ENCODE measurements at regions not wholly inside any gene's neighbourhood (a gene's known extent, or its start where the extent isn't known, plus 50 kb on each side); places are given as distances from the start of the nearest gene placed in this dataset.

GRCh38 chr1:79310609-79311008 lies 304.1 kb upstream of the ADGRL4 start:
- 61% methylated on average over 3 of the region's 3 CpGs for WGBS
- no peaks in the 10 kb centered on the region for H3K36me3 ChIP-seq (ENCODE audit: control insufficient read depth in 4 of 4, insufficient read depth in 3 of 4, low read depth in 1 of 4, low read length in 3 of 4)
- peaks cover 0 to 2% (median 0%) of the 10 kb centered on the region in 4 donors for H3K27me3 ChIP-seq (ENCODE audit: control insufficient read depth in 4 of 4, insufficient read depth in 4 of 4, low read length in 3 of 4)
- no peak for DNase-seq (ENCODE audit: low spot score)
- H3K9ac ChIP-seq (ENCODE audit: low read depth in 1 of 2, low read length in 2 of 2) = no peak overlapping the region
- H3K9me3 ChIP-seq (ENCODE audit: control insufficient read depth in 4 of 4, low read length in 3 of 4) = no peaks in the 10 kb centered on the region
- no peak overlapping the region for H3K4me3 ChIP-seq (ENCODE audit: low read depth in 1 of 3, low read length in 3 of 3)
- TF ChIP-seq RAD21 (IDR thresholded peaks at IDR 0.05) = no peak
- TF ChIP-seq, protein P1, sequence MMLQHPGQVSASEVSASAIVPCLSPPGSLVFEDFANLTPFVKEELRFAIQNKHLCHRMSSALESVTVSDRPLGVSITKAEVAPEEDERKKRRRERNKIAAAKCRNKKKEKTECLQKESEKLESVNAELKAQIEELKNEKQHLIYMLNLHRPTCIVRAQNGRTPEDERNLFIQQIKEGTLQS (IDR thresholded peaks at IDR 0.05) = no peak
- TF ChIP-seq MAX (IDR thresholded peaks at IDR 0.05) = no peak
- no peak for TF ChIP-seq JUND (IDR thresholded peaks at IDR 0.05)
- no peak for TF ChIP-seq FOXA2 (IDR thresholded peaks at IDR 0.05)
- TF ChIP-seq TAF1 (conservative IDR thresholded peaks at IDR 0.05) = no peak
- TF ChIP-seq HNF4A (conservative IDR thresholded peaks at IDR 0.05) = no peak
- no peak for TF ChIP-seq YY1 (IDR thresholded peaks at IDR 0.05)
- TF ChIP-seq CTCF (IDR thresholded peaks at IDR 0.05; ENCODE audit: low read depth, low read length, missing input control) = no peak
- TF ChIP-seq REST (IDR thresholded peaks at IDR 0.05) = no peak
- TF ChIP-seq GABPA (IDR thresholded peaks at IDR 0.05 in 1 of 2, conservative IDR thresholded peaks at IDR 0.05 in 1 of 2) = no peak
- TF ChIP-seq RXRA (IDR thresholded peaks at IDR 0.05) = no peak
- no peak for TF ChIP-seq SP1 (IDR thresholded peaks at IDR 0.05)
- no peak for TF ChIP-seq HNF4G (IDR thresholded peaks at IDR 0.05)
- H3K27ac ChIP-seq (ENCODE audit: low read depth in 1 of 2, low read length in 2 of 2) = no peak overlapping the region
- H3K4me1 ChIP-seq (ENCODE audit: control insufficient read depth in 4 of 4, insufficient read depth in 4 of 4, low read length in 3 of 4) = no peaks in the 10 kb centered on the region

- no peak for DNase-seq (ENCODE audit: low spot score)
- no peaks in the 10 kb centered on the region for H3K36me3 ChIP-seq (ENCODE audit: control insufficient read depth in 4 of 4, insufficient read depth in 3 of 4, low read depth in 1 of 4, low read length in 3 of 4)
- H3K9me3 ChIP-seq (ENCODE audit: control insufficient read depth in 4 of 4, low read length in 3 of 4) = no peaks in the 10 kb centered on the region
- no peak overlapping the region for H3K27ac ChIP-seq (ENCODE audit: low read depth in 1 of 2, low read length in 2 of 2)
- H3K9ac ChIP-seq (ENCODE audit: low read depth in 1 of 2, low read length in 2 of 2) = no peak overlapping the region
- H3K4me1 ChIP-seq (ENCODE audit: control insufficient read depth in 4 of 4, insufficient read depth in 4 of 4, low read length in 3 of 4) = no peaks in the 10 kb centered on the region
- no peaks in the 10 kb centered on the region for H3K27me3 ChIP-seq (ENCODE audit: control insufficient read depth in 4 of 4, insufficient read depth in 4 of 4, low read length in 3 of 4)
- no peak overlapping the region for H3K4me3 ChIP-seq (ENCODE audit: low read depth in 1 of 3, low read length in 3 of 3)
- 77% methylated on average over 3 of the region's 3 CpGs for WGBS
- TF ChIP-seq NR2F2 (IDR thresholded peaks at IDR 0.05) (no peak), HNF4G (IDR thresholded peaks at IDR 0.05) (no peak), YY1 (IDR thresholded peaks at IDR 0.05) (no peak), TAF1 (conservative IDR thresholded peaks at IDR 0.05) (no peak), GABPA (IDR thresholded peaks at IDR 0.05 in 1 of 2, conservative IDR thresholded peaks at IDR 0.05 in 1 of 2) (no peak), SP1 (IDR thresholded peaks at IDR 0.05) (no peak), RAD21 (IDR thresholded peaks at IDR 0.05) (no peak), MAX (IDR thresholded peaks at IDR 0.05) (no peak), EGR1 (IDR thresholded peaks at IDR 0.05; ENCODE audit: low read depth in 2 of 2) (no peak), CTCF (IDR thresholded peaks at IDR 0.05; ENCODE audit: low read depth, low read length, missing input control) (no peak), FOXA2 (IDR thresholded peaks at IDR 0.05) (no peak), REST (IDR thresholded peaks at IDR 0.05) (no peak), HNF4A (conservative IDR thresholded peaks at IDR 0.05) (no peak), FOXA1 (IDR thresholded peaks at IDR 0.05) (no peak), JUND (IDR thresholded peaks at IDR 0.05) (no peak), RXRA (IDR thresholded peaks at IDR 0.05) (no peak)
- TF ChIP-seq, protein P1 (IDR thresholded peaks at IDR 0.05) = no peak
These were observed 297.6 kb upstream of the ADGRL4 start for GRCh38 chr1:79304131-79304530.

All from liver (tissue), 8 donors.